ENCODE measurements at regions not wholly inside any gene's neighbourhood (a gene's known extent, or its start where the extent isn't known, plus 50 kb on each side); places are given as distances from the start of the nearest gene placed in this dataset.

- TF ChIP-seq REST (IDR thresholded peaks at IDR 0.05; ENCODE audit: insufficient read depth in 1 of 2, low read depth in 2 of 2, low read length in 2 of 2) = no peak
- TF ChIP-seq FOXP2 (optimal IDR thresholded peaks at IDR 0.05; ENCODE audit: borderline replicate concordance, extremely low read depth, extremely low read length, insufficient read depth) = no peak
- TF ChIP-seq TAF1 (IDR thresholded peaks at IDR 0.05; ENCODE audit: borderline replicate concordance, insufficient read depth, low read length) = no peak
- TF ChIP-seq POLR2AphosphoS5 (IDR thresholded peaks at IDR 0.05; ENCODE audit: low read depth, low read length) = no peak
- no peak for TF ChIP-seq SIN3A (IDR thresholded peaks at IDR 0.05; ENCODE audit: borderline replicate concordance, insufficient read depth, low read length)
Measured at GRCh38 chr18:46320928-46321711, 216.9 kb downstream of the HAUS1 start.

DNA sequence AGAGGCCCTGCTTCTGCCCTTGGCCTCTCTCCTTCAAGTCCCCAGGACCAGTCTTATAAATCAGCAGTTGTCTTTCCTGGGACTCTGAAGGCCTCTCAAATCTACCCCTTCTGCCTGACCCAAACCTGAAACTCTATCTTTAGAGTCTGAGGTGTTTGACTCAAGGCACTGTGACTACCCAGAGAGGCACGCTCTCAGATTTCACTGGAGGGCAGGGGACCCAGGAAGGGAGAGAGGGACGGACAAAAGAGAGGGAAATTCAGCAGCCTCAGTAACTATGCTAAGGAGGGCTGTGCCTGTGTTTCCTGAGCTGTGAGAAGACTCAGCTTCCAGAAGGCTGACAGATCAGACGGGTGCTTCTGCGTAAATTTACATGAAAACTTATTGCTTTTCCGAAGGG is 217.8 kb downstream of the HAUS1 start:
- TF ChIP-seq POLR2AphosphoS5 (IDR thresholded peaks at IDR 0.05; ENCODE audit: low read depth, low read length) = no peak
- TF ChIP-seq FOXP2 (optimal IDR thresholded peaks at IDR 0.05; ENCODE audit: borderline replicate concordance, extremely low read depth, extremely low read length, insufficient read depth) = no peak
- TF ChIP-seq REST (IDR thresholded peaks at IDR 0.05; ENCODE audit: insufficient read depth in 1 of 2, low read depth in 2 of 2, low read length in 2 of 2) = no peak
- TF ChIP-seq SIN3A (IDR thresholded peaks at IDR 0.05; ENCODE audit: borderline replicate concordance, insufficient read depth, low read length) = no peak
- TF ChIP-seq TAF1 (IDR thresholded peaks at IDR 0.05; ENCODE audit: borderline replicate concordance, insufficient read depth, low read length) = no peak

GRCh38 chr18:46322411-46322891 is 218.3 kb downstream of the HAUS1 start:
- TF ChIP-seq SIN3A (IDR thresholded peaks at IDR 0.05; ENCODE audit: borderline replicate concordance, insufficient read depth, low read length) (no peak), TAF1 (IDR thresholded peaks at IDR 0.05; ENCODE audit: borderline replicate concordance, insufficient read depth, low read length) (no peak), FOXP2 (optimal IDR thresholded peaks at IDR 0.05; ENCODE audit: borderline replicate concordance, extremely low read depth, extremely low read length, insufficient read depth) (no peak), POLR2AphosphoS5 (IDR thresholded peaks at IDR 0.05; ENCODE audit: low read depth, low read length) (no peak), REST (IDR thresholded peaks at IDR 0.05; ENCODE audit: insufficient read depth in 1 of 2, low read depth in 2 of 2, low read length in 2 of 2) (no peak)

- no peak for TF ChIP-seq SIN3A (IDR thresholded peaks at IDR 0.05; ENCODE audit: borderline replicate concordance, insufficient read depth, low read length)
- no peak for TF ChIP-seq FOXP2 (optimal IDR thresholded peaks at IDR 0.05; ENCODE audit: borderline replicate concordance, extremely low read depth, extremely low read length, insufficient read depth)
Measured at GRCh38 chr18:46322941-46323340, 218.8 kb downstream of the HAUS1 start.

DNA sequence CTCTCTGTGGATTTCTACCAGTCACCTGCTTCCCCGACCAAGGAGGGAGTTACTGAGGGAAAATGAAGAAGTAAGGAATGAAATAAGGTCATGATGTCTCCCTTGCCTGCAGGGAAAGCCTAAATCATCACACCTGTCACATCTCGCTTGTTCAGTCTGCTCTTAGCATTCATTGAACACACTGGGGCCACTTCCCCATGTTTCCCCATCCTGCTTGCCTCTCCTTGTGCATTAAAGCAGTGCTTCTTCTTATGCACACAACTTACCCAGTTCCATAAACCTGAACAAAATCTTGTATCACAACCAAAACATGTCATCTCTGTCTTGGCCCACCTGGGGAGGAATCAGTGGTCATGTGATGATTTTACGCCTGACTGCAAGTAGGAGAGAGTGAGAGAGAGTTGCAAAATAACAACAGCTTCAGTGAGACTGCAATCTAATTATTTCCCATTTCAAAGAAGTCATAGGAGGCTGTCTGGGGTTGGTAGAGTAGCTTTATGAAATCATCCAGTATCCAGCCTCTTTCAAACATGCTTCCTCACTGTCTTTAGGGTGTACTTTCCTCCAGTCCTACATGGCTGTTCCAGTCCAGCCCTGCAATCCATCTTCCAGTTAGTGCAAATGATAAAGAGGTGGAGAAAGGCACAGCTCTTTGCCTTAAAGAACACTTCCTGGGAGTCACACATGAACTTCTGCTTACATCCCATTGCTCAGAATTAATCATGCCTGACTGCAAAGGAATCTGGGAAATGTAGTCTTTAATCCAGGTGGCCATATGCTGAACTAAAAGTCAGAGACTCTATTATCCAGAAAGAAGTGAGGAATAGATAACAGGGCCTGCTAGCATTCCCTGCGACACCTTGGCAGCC is 220.1 kb downstream of the HAUS1 start:
- TF ChIP-seq REST (IDR thresholded peaks at IDR 0.05; ENCODE audit: insufficient read depth in 1 of 2, low read depth in 2 of 2, low read length in 2 of 2) = no peak
- TF ChIP-seq TAF1 (IDR thresholded peaks at IDR 0.05; ENCODE audit: borderline replicate concordance, insufficient read depth, low read length) = no peak
- no peak for TF ChIP-seq POLR2AphosphoS5 (IDR thresholded peaks at IDR 0.05; ENCODE audit: low read depth, low read length)
- no peak for TF ChIP-seq FOXP2 (optimal IDR thresholded peaks at IDR 0.05; ENCODE audit: borderline replicate concordance, extremely low read depth, extremely low read length, insufficient read depth)
- no peak for TF ChIP-seq SIN3A (IDR thresholded peaks at IDR 0.05; ENCODE audit: borderline replicate concordance, insufficient read depth, low read length)

All from PFSK-1 (cell line).